GM23338 (cell line): ENCODE measurements at regions not wholly inside any gene's neighbourhood (a gene's known extent, or its start where the extent isn't known, plus 50 kb on each side); places are given as distances from the start of the nearest gene placed in this dataset.

Experiments used
- CREB1 ChIP-seq: fragments of 250-450 bp; sonication (Bioruptor Pico); IDR thresholded peaks from 2 replicates; pipeline ENCODE4 v1.5.0; 2020; ENCODE audit warnings: low read depth, mild to moderate bottlenecking, moderate library complexity
- EZH2 ChIP-seq: fragments of 200-600 bp; sonication (generic); IDR thresholded peaks from one replicate; pipeline ENCODE4 v1.8.0; 2017; ENCODE audit warnings: antibody characterized with exemption, mild to moderate bottlenecking, low read depth; ENCODE audit not compliant: unreplicated experiment
- EZH2phosphoT487 ChIP-seq: fragments of 200-600 bp; sonication (generic); IDR thresholded peaks from one replicate; pipeline ENCODE4 v1.8.1; 2018; ENCODE audit warnings: antibody characterized with exemption; ENCODE audit not compliant: unreplicated experiment
- JUNB ChIP-seq: IDR thresholded peaks from one replicate; pipeline ENCODE4 v1.6.1; 2016; ENCODE audit warnings: antibody characterized with exemption; ENCODE audit not compliant: unreplicated experiment
- NANOG ChIP-seq: IDR thresholded peaks from 2 replicates; pipeline ENCODE4 v1.6.1; 2016; ENCODE audit warnings: antibody characterized with exemption, borderline replicate concordance
- POLR2AphosphoS5 ChIP-seq: IDR thresholded peaks from 2 replicates; pipeline ENCODE4 v1.6.1; 2016; ENCODE audit warnings: antibody characterized with exemption, low read depth
- STAT1 ChIP-seq: IDR thresholded peaks from one replicate; pipeline ENCODE4 v1.6.1; 2016; ENCODE audit warnings: antibody characterized with exemption; ENCODE audit not compliant: unreplicated experiment
- ZNF331 ChIP-seq: fragments of 250-450 bp; sonication (Bioruptor Pico); IDR thresholded peaks from 2 replicates; pipeline ENCODE4 v1.5.0; 2020; ENCODE audit warnings: low read depth, mild to moderate bottlenecking, moderate library complexity
- TF ChIP-seq, protein P1 (sequence below), 2 experiments: fragments of 200-600 bp in 1 of 2; sonication (generic) in 1 of 2; conservative IDR thresholded peaks; 2 replicates each; pipeline versions ENCODE4 v1.5.1 to v1.6.1; 2016 to 2017; ENCODE audit warnings: antibody characterized with exemption in 2 of 2, low read depth in 2 of 2, mild to moderate bottlenecking in 2 of 2, moderate library complexity in 1 of 2
- TF ChIP-seq, protein P2 (sequence below): fragments of 250-450 bp; sonication (Bioruptor Pico); IDR thresholded peaks from 2 replicates; pipeline ENCODE4 v1.5.0; 2020; ENCODE audit warnings: mild to moderate bottlenecking, moderate library complexity
- TF ChIP-seq, protein P3 (sequence below): IDR thresholded peaks from one replicate; pipeline ENCODE4 v1.6.1; 2018; ENCODE audit warnings: antibody characterized with exemption; ENCODE audit not compliant: unreplicated experiment
- TF ChIP-seq, protein P4 (sequence below): IDR thresholded peaks from 2 replicates; pipeline ENCODE4 v1.6.1; 2016; ENCODE audit warnings: antibody characterized with exemption

DNA sequence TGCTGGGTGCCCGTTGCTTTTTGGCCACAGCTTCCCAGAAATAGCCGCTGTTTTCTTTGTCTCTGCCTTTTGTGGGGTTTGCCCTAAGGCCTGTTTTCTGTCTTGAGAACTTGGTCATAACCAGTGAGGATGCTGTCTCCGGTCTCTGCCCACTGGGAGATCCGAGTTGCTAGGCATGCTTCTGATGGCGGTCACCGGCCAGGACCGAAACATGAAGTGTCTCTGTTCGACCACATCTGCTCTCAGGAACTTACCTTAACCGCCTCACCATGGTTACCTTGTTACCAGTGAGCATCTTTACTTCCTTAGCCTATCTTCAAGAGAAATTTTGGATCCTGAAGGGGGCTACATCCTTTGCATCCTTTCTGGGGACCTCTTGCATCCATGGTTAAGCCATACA lies 91.9 kb downstream of the RTP5 start:
- TF ChIP-seq POLR2AphosphoS5 (no peak), EZH2phosphoT487 (no peak), EZH2 (no peak), ZNF331 (CRISPR knock-in tag) (no peak), STAT1 (no peak), CREB1 (CRISPR knock-in tag) (no peak), JUNB (no peak), NANOG (no peak)
- TF ChIP-seq, protein P1, sequence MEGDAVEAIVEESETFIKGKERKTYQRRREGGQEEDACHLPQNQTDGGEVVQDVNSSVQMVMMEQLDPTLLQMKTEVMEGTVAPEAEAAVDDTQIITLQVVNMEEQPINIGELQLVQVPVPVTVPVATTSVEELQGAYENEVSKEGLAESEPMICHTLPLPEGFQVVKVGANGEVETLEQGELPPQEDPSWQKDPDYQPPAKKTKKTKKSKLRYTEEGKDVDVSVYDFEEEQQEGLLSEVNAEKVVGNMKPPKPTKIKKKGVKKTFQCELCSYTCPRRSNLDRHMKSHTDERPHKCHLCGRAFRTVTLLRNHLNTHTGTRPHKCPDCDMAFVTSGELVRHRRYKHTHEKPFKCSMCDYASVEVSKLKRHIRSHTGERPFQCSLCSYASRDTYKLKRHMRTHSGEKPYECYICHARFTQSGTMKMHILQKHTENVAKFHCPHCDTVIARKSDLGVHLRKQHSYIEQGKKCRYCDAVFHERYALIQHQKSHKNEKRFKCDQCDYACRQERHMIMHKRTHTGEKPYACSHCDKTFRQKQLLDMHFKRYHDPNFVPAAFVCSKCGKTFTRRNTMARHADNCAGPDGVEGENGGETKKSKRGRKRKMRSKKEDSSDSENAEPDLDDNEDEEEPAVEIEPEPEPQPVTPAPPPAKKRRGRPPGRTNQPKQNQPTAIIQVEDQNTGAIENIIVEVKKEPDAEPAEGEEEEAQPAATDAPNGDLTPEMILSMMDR (conservative IDR thresholded peaks at IDR 0.05; ENCODE audit: low read depth in 2 of 2): no peak
- TF ChIP-seq, protein P2, sequence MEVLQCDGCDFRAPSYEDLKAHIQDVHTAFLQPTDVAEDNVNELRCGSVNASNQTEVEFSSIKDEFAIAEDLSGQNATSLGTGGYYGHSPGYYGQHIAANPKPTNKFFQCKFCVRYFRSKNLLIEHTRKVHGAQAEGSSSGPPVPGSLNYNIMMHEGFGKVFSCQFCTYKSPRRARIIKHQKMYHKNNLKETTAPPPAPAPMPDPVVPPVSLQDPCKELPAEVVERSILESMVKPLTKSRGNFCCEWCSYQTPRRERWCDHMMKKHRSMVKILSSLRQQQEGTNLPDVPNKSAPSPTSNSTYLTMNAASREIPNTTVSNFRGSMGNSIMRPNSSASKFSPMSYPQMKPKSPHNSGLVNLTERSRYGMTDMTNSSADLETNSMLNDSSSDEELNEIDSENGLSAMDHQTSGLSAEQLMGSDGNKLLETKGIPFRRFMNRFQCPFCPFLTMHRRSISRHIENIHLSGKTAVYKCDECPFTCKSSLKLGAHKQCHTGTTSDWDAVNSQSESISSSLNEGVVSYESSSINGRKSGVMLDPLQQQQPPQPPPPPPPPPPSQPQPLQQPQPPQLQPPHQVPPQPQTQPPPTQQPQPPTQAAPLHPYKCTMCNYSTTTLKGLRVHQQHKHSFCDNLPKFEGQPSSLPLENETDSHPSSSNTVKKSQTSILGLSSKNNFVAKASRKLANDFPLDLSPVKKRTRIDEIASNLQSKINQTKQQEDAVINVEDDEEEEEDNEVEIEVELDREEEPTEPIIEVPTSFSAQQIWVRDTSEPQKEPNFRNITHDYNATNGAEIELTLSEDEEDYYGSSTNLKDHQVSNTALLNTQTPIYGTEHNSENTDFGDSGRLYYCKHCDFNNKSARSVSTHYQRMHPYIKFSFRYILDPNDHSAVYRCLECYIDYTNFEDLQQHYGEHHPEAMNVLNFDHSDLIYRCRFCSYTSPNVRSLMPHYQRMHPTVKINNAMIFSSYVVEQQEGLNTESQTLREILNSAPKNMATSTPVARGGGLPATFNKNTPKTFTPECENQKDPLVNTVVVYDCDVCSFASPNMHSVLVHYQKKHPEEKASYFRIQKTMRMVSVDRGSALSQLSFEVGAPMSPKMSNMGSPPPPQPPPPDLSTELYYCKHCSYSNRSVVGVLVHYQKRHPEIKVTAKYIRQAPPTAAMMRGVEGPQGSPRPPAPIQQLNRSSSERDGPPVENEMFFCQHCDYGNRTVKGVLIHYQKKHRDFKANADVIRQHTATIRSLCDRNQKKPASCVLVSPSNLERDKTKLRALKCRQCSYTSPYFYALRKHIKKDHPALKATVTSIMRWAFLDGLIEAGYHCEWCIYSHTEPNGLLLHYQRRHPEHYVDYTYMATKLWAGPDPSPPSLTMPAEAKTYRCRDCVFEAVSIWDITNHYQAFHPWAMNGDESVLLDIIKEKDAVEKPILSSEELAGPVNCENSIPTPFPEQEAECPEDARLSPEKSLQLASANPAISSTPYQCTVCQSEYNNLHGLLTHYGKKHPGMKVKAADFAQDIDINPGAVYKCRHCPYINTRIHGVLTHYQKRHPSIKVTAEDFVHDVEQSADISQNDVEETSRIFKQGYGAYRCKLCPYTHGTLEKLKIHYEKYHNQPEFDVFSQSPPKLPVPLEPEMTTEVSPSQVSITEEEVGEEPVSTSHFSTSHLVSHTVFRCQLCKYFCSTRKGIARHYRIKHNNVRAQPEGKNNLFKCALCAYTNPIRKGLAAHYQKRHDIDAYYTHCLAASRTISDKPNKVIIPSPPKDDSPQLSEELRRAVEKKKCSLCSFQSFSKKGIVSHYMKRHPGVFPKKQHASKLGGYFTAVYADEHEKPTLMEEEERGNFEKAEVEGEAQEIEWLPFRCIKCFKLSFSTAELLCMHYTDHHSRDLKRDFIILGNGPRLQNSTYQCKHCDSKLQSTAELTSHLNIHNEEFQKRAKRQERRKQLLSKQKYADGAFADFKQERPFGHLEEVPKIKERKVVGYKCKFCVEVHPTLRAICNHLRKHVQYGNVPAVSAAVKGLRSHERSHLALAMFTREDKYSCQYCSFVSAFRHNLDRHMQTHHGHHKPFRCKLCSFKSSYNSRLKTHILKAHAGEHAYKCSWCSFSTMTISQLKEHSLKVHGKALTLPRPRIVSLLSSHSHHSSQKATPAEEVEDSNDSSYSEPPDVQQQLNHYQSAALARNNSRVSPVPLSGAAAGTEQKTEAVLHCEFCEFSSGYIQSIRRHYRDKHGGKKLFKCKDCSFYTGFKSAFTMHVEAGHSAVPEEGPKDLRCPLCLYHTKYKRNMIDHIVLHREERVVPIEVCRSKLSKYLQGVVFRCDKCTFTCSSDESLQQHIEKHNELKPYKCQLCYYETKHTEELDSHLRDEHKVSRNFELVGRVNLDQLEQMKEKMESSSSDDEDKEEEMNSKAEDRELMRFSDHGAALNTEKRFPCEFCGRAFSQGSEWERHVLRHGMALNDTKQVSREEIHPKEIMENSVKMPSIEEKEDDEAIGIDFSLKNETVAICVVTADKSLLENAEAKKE: no peak
- TF ChIP-seq, protein P3, sequence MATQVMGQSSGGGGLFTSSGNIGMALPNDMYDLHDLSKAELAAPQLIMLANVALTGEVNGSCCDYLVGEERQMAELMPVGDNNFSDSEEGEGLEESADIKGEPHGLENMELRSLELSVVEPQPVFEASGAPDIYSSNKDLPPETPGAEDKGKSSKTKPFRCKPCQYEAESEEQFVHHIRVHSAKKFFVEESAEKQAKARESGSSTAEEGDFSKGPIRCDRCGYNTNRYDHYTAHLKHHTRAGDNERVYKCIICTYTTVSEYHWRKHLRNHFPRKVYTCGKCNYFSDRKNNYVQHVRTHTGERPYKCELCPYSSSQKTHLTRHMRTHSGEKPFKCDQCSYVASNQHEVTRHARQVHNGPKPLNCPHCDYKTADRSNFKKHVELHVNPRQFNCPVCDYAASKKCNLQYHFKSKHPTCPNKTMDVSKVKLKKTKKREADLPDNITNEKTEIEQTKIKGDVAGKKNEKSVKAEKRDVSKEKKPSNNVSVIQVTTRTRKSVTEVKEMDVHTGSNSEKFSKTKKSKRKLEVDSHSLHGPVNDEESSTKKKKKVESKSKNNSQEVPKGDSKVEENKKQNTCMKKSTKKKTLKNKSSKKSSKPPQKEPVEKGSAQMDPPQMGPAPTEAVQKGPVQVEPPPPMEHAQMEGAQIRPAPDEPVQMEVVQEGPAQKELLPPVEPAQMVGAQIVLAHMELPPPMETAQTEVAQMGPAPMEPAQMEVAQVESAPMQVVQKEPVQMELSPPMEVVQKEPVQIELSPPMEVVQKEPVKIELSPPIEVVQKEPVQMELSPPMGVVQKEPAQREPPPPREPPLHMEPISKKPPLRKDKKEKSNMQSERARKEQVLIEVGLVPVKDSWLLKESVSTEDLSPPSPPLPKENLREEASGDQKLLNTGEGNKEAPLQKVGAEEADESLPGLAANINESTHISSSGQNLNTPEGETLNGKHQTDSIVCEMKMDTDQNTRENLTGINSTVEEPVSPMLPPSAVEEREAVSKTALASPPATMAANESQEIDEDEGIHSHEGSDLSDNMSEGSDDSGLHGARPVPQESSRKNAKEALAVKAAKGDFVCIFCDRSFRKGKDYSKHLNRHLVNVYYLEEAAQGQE: no peak
- TF ChIP-seq, protein P4, sequence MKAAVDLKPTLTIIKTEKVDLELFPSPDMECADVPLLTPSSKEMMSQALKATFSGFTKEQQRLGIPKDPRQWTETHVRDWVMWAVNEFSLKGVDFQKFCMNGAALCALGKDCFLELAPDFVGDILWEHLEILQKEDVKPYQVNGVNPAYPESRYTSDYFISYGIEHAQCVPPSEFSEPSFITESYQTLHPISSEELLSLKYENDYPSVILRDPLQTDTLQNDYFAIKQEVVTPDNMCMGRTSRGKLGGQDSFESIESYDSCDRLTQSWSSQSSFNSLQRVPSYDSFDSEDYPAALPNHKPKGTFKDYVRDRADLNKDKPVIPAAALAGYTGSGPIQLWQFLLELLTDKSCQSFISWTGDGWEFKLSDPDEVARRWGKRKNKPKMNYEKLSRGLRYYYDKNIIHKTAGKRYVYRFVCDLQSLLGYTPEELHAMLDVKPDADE: no peak
